OCI-LY1 (cell line): ENCODE measurements at regions not wholly inside any gene's neighbourhood (a gene's known extent, or its start where the extent isn't known, plus 50 kb on each side); places are given as distances from the start of the nearest gene placed in this dataset.
"Not testable (repeated sequence)": the region's sequence is repeated elsewhere in the genome, so short reads cannot be mapped to it uniquely, and the experiment has no call there.

Source experiments
- H2AFZ ChIP-seq: fragments of 200-600 bp; sonication (generic), shearing (Covaris generic); 2 replicates; pipeline ENCODE4 v1.6.0; 2014; ENCODE audit warnings: antibody characterized with exemption, mild to moderate bottlenecking, low read length
- H3F3A ChIP-seq: fragments of 200-600 bp; sonication (generic), shearing (Covaris generic); 2 replicates; pipeline ENCODE4 v1.6.0; 2014; ENCODE audit warnings: mild to moderate bottlenecking, antibody characterized with exemption, low read length, moderate library complexity; ENCODE audit not compliant: insufficient read depth
- H3K27ac ChIP-seq: fragments of 200-600 bp; sonication (generic); 2 replicates; pipeline ENCODE4 v1.5.1; 2014; ENCODE audit warnings: low read length, mixed run types, mild to moderate bottlenecking, low read depth; ENCODE audit not compliant: poor library complexity, severe bottlenecking
- H3K27me3 ChIP-seq: fragments of 200-600 bp; sonication (generic); 2 replicates; pipeline ENCODE4 v1.6.0; 2014; ENCODE audit warnings: antibody characterized with exemption, mild to moderate bottlenecking, low read length, moderate library complexity; ENCODE audit not compliant: insufficient read depth
- H3K36me3 ChIP-seq: fragments of 200-600 bp; sonication (generic); 2 replicates; pipeline ENCODE4 v1.6.1; 2014; ENCODE audit warnings: mild to moderate bottlenecking, antibody characterized with exemption, low read length, moderate library complexity, mixed read lengths; ENCODE audit not compliant: insufficient read depth
- H3K4me1 ChIP-seq: fragments of 200-600 bp; sonication (generic); 2 replicates; pipeline ENCODE4 v1.5.1; 2014; ENCODE audit warnings: mild to moderate bottlenecking, low read length, moderate library complexity; ENCODE audit not compliant: insufficient read depth, severe bottlenecking
- H3K4me2 ChIP-seq: fragments of 200-600 bp; sonication (generic), shearing (Covaris generic); 2 replicates; pipeline ENCODE4 v1.6.1; 2014; ENCODE audit warnings: low read length
- H3K4me3 ChIP-seq: fragments of 200-600 bp; sonication (generic); 2 replicates; pipeline ENCODE4 v1.5.1; 2014; ENCODE audit warnings: low read length, low read depth, mild to moderate bottlenecking, mixed read lengths; ENCODE audit not compliant: poor library complexity, severe bottlenecking
- H3K79me2 ChIP-seq: fragments of 200-600 bp; shearing (Covaris generic); 2 replicates; pipeline ENCODE4 v1.6.1; 2016; ENCODE audit warnings: mixed run types, low read length, mixed read lengths; ENCODE audit not compliant: insufficient read depth
- H3K9ac ChIP-seq: fragments of 200-600 bp; sonication (generic), shearing (Covaris generic); 2 replicates; pipeline ENCODE4 v1.6.1; 2014; ENCODE audit warnings: mild to moderate bottlenecking, low read length, mixed read lengths
- H3K9me2 ChIP-seq: fragments of 200-600 bp; sonication (generic), shearing (Covaris generic); 2 replicates; pipeline ENCODE4 v1.6.1; 2014; ENCODE audit warnings: low read depth, mild to moderate bottlenecking, low read length, mixed read lengths
- H3K9me3 ChIP-seq: fragments of 200-600 bp; shearing (Covaris generic); 2 replicates; pipeline ENCODE4 v1.6.1; 2014; ENCODE audit warnings: low read length, mixed read lengths
- H4K20me1 ChIP-seq: fragments of 200-600 bp; sonication (generic), shearing (Covaris generic); 2 replicates; pipeline ENCODE4 v1.6.0; 2016; ENCODE audit warnings: mild to moderate bottlenecking, low read length; ENCODE audit not compliant: insufficient read depth
- CTCF ChIP-seq: fragments of 200-600 bp; sonication (generic), shearing (Covaris generic); IDR thresholded peaks from 2 replicates; pipeline ENCODE4 v1.5.1; 2017; ENCODE audit warnings: mild to moderate bottlenecking, antibody characterized with exemption, low read length, moderate library complexity, mixed read lengths
- EZH2 ChIP-seq: fragments of 200-600 bp; sonication (generic), shearing (Covaris generic); IDR thresholded peaks from 2 replicates; pipeline ENCODE4 v1.8.0; 2017; ENCODE audit warnings: borderline replicate concordance, mixed run types, mild to moderate bottlenecking, antibody characterized with exemption, low read length, moderate library complexity, mixed read lengths

GRCh38 chr5:75823811-75824210 is 106.6 kb upstream of the POC5 start:
- Histone ChIP-seq H3K36me3 (no peaks in the 10 kb centered on the region), H2AFZ (no peak overlapping the region), H3K27me3 (no peaks in the 10 kb centered on the region; the same call in 1 of the 2 replicates), H3K4me1 (no peaks in the 10 kb centered on the region), H3K9me2 (no peaks in the 10 kb centered on the region), H3K9me3 (no peaks in the 10 kb centered on the region), H3K4me2 (no peak overlapping the region), H3K4me3 (no peak overlapping the region), H3K9ac (no peak overlapping the region), H4K20me1 (no peaks in the 10 kb centered on the region), H3K79me2 (no peaks in the 10 kb centered on the region), H3F3A (no peaks in the 10 kb centered on the region), H3K27ac (no peak overlapping the region)
- TF ChIP-seq CTCF (no peak), EZH2 (no peak)

DNA sequence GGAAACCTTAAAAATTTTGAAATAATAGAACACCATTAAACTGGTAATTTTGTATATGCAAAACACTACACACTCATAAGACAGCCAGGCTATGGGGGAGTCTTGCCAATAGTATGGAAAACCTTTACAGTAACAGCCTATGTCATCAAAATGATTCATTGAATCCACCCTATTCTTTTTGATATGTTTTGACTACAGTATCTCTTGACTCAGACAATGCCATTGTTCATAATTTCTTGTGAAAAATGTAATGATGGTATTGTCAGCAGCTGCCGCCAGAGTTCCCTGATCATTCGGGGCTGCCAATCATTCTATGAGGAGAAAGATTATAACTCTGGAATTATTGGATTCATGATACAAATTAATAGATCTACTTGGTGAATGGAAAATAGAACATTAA is 101.4 kb upstream of the POC5 start:
- Histone ChIP-seq H3K79me2 (no peaks in the 10 kb centered on the region), H3K36me3 (no peaks in the 10 kb centered on the region), H3K9ac (no peak overlapping the region), H3K9me2 (no peaks in the 10 kb centered on the region), H2AFZ (no peak overlapping the region), H3K9me3 (no peaks in the 10 kb centered on the region), H4K20me1 (no peaks in the 10 kb centered on the region), H3K4me3 (no peak overlapping the region), H3F3A (no peaks in the 10 kb centered on the region), H3K27me3 (no peaks in the 10 kb centered on the region), H3K4me1 (no peaks in the 10 kb centered on the region), H3K27ac (no peak overlapping the region), H3K4me2 (no peak overlapping the region)
- no peak for TF ChIP-seq CTCF
- no peak for TF ChIP-seq EZH2

DNA sequence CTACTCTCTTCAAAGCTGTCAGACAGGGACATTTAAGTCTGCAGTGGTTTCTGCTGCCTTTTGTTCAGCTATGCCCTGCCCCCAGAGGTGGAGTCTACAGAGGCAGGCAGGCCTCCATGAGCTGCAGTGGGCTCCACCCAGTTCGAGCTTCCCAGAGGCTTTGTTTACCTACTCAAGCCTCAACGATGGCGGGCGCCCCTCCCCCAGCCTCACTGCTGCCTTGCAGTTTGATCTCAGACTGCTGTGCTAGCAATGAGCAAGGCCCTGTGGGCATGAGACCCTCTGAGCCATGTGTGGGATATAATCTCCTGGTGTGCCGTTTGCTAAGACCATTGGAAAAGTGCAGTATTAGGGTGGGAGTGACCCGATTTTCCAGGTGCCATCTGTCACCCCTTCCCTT is 82.5 kb upstream of the POC5 start:
- H3K9me3 ChIP-seq, H3K79me2 ChIP-seq, H3F3A ChIP-seq, H3K4me1 ChIP-seq, H3K4me3 ChIP-seq, H4K20me1 ChIP-seq, H3K9ac ChIP-seq, H3K36me3 ChIP-seq, H3K4me2 ChIP-seq, H3K27ac ChIP-seq, H2AFZ ChIP-seq, H3K27me3 ChIP-seq, H3K9me2 ChIP-seq: not testable (repeated sequence)

DNA sequence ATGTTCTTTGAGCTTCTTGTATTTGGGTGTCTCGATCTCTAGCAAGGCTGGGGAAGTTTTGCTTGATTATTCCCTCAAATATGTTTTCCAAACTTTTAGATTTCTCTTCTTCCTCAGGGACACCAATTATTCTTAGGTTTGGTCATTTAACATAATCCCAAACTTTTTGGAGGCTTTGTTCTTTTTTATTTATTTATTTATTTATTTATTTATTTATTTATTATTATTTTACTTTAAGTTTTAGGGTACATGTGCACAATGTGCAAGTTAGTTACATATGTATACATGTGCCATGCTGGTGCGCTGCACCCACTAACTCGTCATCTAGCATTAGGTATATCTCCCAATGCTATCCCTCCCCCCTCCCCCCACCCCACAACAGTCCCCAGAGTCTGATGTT is 52.1 kb upstream of the POC5 start:
- not testable (repeated sequence) for H3K79me2 ChIP-seq, H3F3A ChIP-seq, H3K27me3 ChIP-seq

More for the DNA sequence above, 52.1 kb upstream of the POC5 start:
- not testable (repeated sequence) for H3K9me3 ChIP-seq, H3K4me1 ChIP-seq, H3K4me3 ChIP-seq, H4K20me1 ChIP-seq, H3K27ac ChIP-seq, H3K9me2 ChIP-seq, H3K36me3 ChIP-seq, H3K9ac ChIP-seq, H2AFZ ChIP-seq, H3K4me2 ChIP-seq
